Panc1 (cell line): ENCODE measurements at regions not wholly inside any gene's neighbourhood (a gene's known extent, or its start where the extent isn't known, plus 50 kb on each side); places are given as distances from the start of the nearest gene placed in this dataset.

Source experiments
- POLR2AphosphoS5 ChIP-seq: IDR thresholded peaks from 2 replicates; pipeline ENCODE4 v1.6.1; 2012; ENCODE audit warnings: mild to moderate bottlenecking, low read depth, low read length, moderate library complexity
- SIN3A ChIP-seq: IDR thresholded peaks from 2 replicates; pipeline ENCODE4 v1.6.1; 2012; ENCODE audit warnings: low read depth, mild to moderate bottlenecking, low read length, moderate library complexity, borderline replicate concordance; ENCODE audit not compliant: insufficient read depth
- TCF7L2 ChIP-seq: IDR thresholded peaks from 2 replicates; pipeline ENCODE4 v1.6.1; 2011; ENCODE audit warnings: mild to moderate bottlenecking, low read depth, low read length, inconsistent platforms
- TF ChIP-seq, protein P1 (sequence below): fragments of 450-650 bp; IDR thresholded peaks from 2 replicates; pipeline ENCODE4 v1.5.1; 2017; ENCODE audit warnings: mild to moderate bottlenecking
- TF ChIP-seq, protein P2 (sequence below), 2 experiments: IDR thresholded peaks; 2 replicates each; pipeline ENCODE4 v1.6.1; 2011 to 2012; ENCODE audit warnings: low read depth in 2 of 2, control low read depth in 1 of 2, low read length in 1 of 2, mild to moderate bottlenecking in 1 of 2, moderate library complexity in 1 of 2; ENCODE audit not compliant: insufficient read depth in 1 of 2

DNA sequence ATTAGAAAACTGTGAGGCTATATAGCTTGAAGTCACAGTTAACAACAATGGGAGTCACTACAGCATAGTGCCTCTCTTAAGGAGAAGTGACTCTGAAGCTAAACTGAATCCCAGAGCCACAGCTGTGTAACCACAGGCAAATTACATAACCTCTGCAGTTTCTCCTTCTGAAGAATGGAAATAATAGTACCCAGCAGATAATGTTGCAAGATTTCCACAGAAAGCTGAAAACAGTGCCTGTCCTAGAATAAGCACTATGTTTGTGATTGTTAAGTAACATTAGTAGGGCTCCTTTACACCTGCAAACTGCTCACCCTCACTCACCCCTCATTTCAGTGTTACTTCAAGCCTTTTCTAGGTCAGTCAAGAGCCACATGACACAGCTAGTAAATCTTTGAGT, 886.7 kb downstream of the PLA2G4A start:
- TF ChIP-seq, protein P1, sequence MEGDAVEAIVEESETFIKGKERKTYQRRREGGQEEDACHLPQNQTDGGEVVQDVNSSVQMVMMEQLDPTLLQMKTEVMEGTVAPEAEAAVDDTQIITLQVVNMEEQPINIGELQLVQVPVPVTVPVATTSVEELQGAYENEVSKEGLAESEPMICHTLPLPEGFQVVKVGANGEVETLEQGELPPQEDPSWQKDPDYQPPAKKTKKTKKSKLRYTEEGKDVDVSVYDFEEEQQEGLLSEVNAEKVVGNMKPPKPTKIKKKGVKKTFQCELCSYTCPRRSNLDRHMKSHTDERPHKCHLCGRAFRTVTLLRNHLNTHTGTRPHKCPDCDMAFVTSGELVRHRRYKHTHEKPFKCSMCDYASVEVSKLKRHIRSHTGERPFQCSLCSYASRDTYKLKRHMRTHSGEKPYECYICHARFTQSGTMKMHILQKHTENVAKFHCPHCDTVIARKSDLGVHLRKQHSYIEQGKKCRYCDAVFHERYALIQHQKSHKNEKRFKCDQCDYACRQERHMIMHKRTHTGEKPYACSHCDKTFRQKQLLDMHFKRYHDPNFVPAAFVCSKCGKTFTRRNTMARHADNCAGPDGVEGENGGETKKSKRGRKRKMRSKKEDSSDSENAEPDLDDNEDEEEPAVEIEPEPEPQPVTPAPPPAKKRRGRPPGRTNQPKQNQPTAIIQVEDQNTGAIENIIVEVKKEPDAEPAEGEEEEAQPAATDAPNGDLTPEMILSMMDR = no peak
- TF ChIP-seq POLR2AphosphoS5 (no peak), TCF7L2 (no peak), SIN3A (no peak)
- TF ChIP-seq, protein P2, sequence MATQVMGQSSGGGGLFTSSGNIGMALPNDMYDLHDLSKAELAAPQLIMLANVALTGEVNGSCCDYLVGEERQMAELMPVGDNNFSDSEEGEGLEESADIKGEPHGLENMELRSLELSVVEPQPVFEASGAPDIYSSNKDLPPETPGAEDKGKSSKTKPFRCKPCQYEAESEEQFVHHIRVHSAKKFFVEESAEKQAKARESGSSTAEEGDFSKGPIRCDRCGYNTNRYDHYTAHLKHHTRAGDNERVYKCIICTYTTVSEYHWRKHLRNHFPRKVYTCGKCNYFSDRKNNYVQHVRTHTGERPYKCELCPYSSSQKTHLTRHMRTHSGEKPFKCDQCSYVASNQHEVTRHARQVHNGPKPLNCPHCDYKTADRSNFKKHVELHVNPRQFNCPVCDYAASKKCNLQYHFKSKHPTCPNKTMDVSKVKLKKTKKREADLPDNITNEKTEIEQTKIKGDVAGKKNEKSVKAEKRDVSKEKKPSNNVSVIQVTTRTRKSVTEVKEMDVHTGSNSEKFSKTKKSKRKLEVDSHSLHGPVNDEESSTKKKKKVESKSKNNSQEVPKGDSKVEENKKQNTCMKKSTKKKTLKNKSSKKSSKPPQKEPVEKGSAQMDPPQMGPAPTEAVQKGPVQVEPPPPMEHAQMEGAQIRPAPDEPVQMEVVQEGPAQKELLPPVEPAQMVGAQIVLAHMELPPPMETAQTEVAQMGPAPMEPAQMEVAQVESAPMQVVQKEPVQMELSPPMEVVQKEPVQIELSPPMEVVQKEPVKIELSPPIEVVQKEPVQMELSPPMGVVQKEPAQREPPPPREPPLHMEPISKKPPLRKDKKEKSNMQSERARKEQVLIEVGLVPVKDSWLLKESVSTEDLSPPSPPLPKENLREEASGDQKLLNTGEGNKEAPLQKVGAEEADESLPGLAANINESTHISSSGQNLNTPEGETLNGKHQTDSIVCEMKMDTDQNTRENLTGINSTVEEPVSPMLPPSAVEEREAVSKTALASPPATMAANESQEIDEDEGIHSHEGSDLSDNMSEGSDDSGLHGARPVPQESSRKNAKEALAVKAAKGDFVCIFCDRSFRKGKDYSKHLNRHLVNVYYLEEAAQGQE (IDR thresholded peaks at IDR 0.05; ENCODE audit: insufficient read depth in 1 of 2, low read depth in 2 of 2, low read length in 1 of 2) = no peak
